OCI-LY3 (cell line): ENCODE measurements at regions not wholly inside any gene's neighbourhood (a gene's known extent, or its start where the extent isn't known, plus 50 kb on each side); places are given as distances from the start of the nearest gene placed in this dataset.

Experiments
- H2AFZ ChIP-seq: fragments of 200-600, 300-600 bp; shearing (Covaris generic); 2 replicates; pipeline ENCODE4 v1.6.0; 2014; ENCODE audit warnings: antibody characterized with exemption, low read depth, low read length
- H3K27ac ChIP-seq: fragments of 200-600, 300-600 bp; sonication (generic); 2 replicates; pipeline ENCODE4 v1.5.1; 2014; ENCODE audit warnings: mild to moderate bottlenecking, low read length, moderate library complexity, mixed read lengths
- H3K27me3 ChIP-seq: fragments of 200-600, 300-600 bp; sonication (generic); 2 replicates; pipeline ENCODE4 v1.6.1; 2014; ENCODE audit warnings: low read depth, low read length, mixed read lengths
- H3K36me3 ChIP-seq: fragments of 200-600, 300-600 bp; sonication (generic); replicated peaks from 2 replicates; pipeline ENCODE3; 2014; ENCODE audit warnings: low read depth, low read length, mixed read lengths
- H3K4me1 ChIP-seq: fragments of 300-600, 200-600 bp; sonication (generic); 2 replicates; pipeline ENCODE4 v1.6.1; 2014; ENCODE audit warnings: low read length, mixed read lengths
- H3K4me2 ChIP-seq: fragments of 200-600, 300-600 bp; sonication (generic); 2 replicates; pipeline ENCODE4 v1.6.1; 2014; ENCODE audit warnings: low read length, mixed read lengths
- H3K4me3 ChIP-seq: fragments of 300-600, 200-600 bp; sonication (generic); 2 replicates; pipeline ENCODE4 v1.5.1; 2014; ENCODE audit warnings: antibody characterized with exemption, mild to moderate bottlenecking, low read length, moderate library complexity
- H3K79me2 ChIP-seq: fragments of 300-600, 200-600 bp; shearing (Covaris generic); 2 replicates; pipeline ENCODE4 v1.6.1; 2014; ENCODE audit warnings: mild to moderate bottlenecking, low read length, mixed read lengths
- H3K9ac ChIP-seq: fragments of 300-600, 200-600 bp; shearing (Covaris generic); 2 replicates; pipeline ENCODE4 v1.6.0; 2014; ENCODE audit warnings: mild to moderate bottlenecking, low read length, moderate library complexity
- H3K9me3 ChIP-seq: fragments of 200-600, 300-600 bp; shearing (Covaris generic); 2 replicates; pipeline ENCODE4 v1.6.1; 2014; ENCODE audit warnings: low read length, mixed read lengths; ENCODE audit not compliant: insufficient read depth
- H4K20me1 ChIP-seq: fragments of 200-600, 300-600 bp; sonication (generic); 2 replicates; pipeline ENCODE4 v1.6.1; 2016; ENCODE audit warnings: low read length, mixed read lengths; ENCODE audit not compliant: insufficient read depth
- EZH2phosphoT487 ChIP-seq: fragments of 200-600 bp; shearing (Covaris generic); IDR thresholded peaks from 2 replicates; pipeline ENCODE4 v1.6.1; 2018; ENCODE audit warnings: antibody characterized with exemption, mixed run types, low read depth
- TF ChIP-seq, protein P1 (sequence below): fragments of 200-600, 300-600 bp; sonication (generic); IDR thresholded peaks from 2 replicates; pipeline ENCODE4 v1.5.1; 2014; ENCODE audit warnings: antibody characterized with exemption, low read length, low read depth

DNA sequence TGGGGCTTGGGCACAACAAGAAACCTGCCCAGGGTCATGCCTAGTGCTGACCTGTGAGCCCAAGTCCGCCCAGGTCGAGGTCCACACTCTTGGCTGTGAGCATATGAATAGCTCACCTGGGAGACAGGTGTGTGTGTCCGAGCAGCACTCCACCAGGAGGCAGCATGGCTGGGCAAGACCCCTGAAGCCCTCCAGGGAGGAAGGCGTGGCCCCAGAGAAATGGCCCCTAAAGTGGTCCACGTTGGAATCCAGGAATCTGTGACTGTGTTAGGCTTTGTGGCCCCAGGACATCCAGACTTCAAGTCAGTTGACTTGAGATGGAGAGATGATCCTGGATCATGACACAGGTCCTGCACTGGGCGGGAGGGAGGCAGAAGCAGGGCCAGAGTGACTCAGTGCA, 138.8 kb downstream of the CPZ start:
- no peaks in the 10 kb centered on the region for H3K27me3 ChIP-seq
- H2AFZ ChIP-seq = no peak overlapping the region
- no peak for TF ChIP-seq EZH2phosphoT487
- TF ChIP-seq, protein P1, sequence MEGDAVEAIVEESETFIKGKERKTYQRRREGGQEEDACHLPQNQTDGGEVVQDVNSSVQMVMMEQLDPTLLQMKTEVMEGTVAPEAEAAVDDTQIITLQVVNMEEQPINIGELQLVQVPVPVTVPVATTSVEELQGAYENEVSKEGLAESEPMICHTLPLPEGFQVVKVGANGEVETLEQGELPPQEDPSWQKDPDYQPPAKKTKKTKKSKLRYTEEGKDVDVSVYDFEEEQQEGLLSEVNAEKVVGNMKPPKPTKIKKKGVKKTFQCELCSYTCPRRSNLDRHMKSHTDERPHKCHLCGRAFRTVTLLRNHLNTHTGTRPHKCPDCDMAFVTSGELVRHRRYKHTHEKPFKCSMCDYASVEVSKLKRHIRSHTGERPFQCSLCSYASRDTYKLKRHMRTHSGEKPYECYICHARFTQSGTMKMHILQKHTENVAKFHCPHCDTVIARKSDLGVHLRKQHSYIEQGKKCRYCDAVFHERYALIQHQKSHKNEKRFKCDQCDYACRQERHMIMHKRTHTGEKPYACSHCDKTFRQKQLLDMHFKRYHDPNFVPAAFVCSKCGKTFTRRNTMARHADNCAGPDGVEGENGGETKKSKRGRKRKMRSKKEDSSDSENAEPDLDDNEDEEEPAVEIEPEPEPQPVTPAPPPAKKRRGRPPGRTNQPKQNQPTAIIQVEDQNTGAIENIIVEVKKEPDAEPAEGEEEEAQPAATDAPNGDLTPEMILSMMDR = no peak
- H4K20me1 ChIP-seq = no peaks in the 10 kb centered on the region
- H3K9ac ChIP-seq = no peak overlapping the region
- H3K4me3 ChIP-seq = no peak overlapping the region
- no peak overlapping the region for H3K4me2 ChIP-seq
- H3K27ac ChIP-seq = no peak overlapping the region
- H3K36me3 ChIP-seq = no peaks in the 10 kb centered on the region
- peaks cover 51% of the 10 kb centered on the region for H3K4me1 ChIP-seq
- no peaks in the 10 kb centered on the region for H3K9me3 ChIP-seq
- H3K79me2 ChIP-seq = no peaks in the 10 kb centered on the region

GRCh38 chr4:8730681-8731080, 138.1 kb downstream of the CPZ start:
- no peaks in the 10 kb centered on the region for H3K36me3 ChIP-seq
- no peaks in the 10 kb centered on the region for H3K27me3 ChIP-seq
- peaks cover 52% of the 10 kb centered on the region for H3K4me1 ChIP-seq
- no peak for TF ChIP-seq EZH2phosphoT487
- TF ChIP-seq, protein P1 = no peak
- peak overlapping the region; percentile 33; the same call in 1 of the 2 replicates for H3K4me2 ChIP-seq
- no peak overlapping the region for H3K9ac ChIP-seq
- no peaks in the 10 kb centered on the region for H3K9me3 ChIP-seq
- H4K20me1 ChIP-seq = no peaks in the 10 kb centered on the region
- H3K4me3 ChIP-seq = no peak overlapping the region
- peak overlapping the region; percentile 52 for H3K27ac ChIP-seq
- no peaks in the 10 kb centered on the region for H3K79me2 ChIP-seq
- H2AFZ ChIP-seq = no peak overlapping the region

DNA sequence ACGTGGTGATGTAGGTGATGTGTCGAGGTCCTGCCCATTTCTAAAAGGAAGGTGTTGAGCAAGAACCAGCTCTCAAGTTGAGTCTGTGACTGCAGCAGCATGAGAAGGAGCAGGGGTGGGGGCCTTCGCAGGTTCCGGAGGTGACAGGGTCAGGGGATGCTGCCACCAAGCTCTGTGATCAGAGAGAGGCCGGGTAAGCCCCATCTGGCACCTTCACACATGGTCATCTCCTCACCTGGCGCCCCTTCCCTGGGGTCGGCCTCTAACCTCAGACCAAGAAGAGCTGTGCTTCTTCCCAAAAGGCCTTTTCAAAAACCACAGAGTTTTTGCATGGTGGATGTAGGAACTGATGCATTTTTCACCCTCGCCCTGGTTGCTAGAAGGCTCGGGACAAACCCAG, 137.6 kb downstream of the CPZ start:
- no peak overlapping the region for H3K4me3 ChIP-seq
- no peaks in the 10 kb centered on the region for H4K20me1 ChIP-seq
- no peaks in the 10 kb centered on the region for H3K79me2 ChIP-seq
- H3K9me3 ChIP-seq = no peaks in the 10 kb centered on the region
- H3K9ac ChIP-seq = no peak overlapping the region
- H3K4me1 ChIP-seq = peaks cover 55% of the 10 kb centered on the region
- peak overlapping the region; percentile 33; the same call in 1 of the 2 replicates for H3K4me2 ChIP-seq
- peak overlapping the region; percentile 52 for H3K27ac ChIP-seq
- no peaks in the 10 kb centered on the region for H3K27me3 ChIP-seq
- H2AFZ ChIP-seq = no peak overlapping the region
- H3K36me3 ChIP-seq = no peaks in the 10 kb centered on the region
- TF ChIP-seq, protein P1 = no peak
- TF ChIP-seq EZH2phosphoT487 = no peak

- Histone ChIP-seq H3K27ac (peak overlapping the region; percentile 52), H3K4me1 (peaks cover 55% of the 10 kb centered on the region), H3K27me3 (no peaks in the 10 kb centered on the region), H3K4me3 (no peak overlapping the region), H2AFZ (no peak overlapping the region), H4K20me1 (no peaks in the 10 kb centered on the region), H3K79me2 (no peaks in the 10 kb centered on the region), H3K9me3 (no peaks in the 10 kb centered on the region), H3K9ac (no peak overlapping the region), H3K36me3 (no peaks in the 10 kb centered on the region), H3K4me2 (peak overlapping the region; percentile 33)
- no peak for TF ChIP-seq EZH2phosphoT487
- TF ChIP-seq, protein P1 = no peak
Measured at GRCh38 chr4:8729408-8730149, 137.0 kb downstream of the CPZ start.
